A673 (cell line): ENCODE measurements at regions not wholly inside any gene's neighbourhood (a gene's known extent, or its start where the extent isn't known, plus 50 kb on each side); places are given as distances from the start of the nearest gene placed in this dataset.

ENCODE experiments used
- BruUV-seq: library from RNA; stranded (reverse); fragments of 400-500 nt; replicated peaks from 2 replicates; lab custom pipeline; 2021; lab: Mats Ljungman, UMichigan
- CTCF ChIA-PET: fragments of 300-600 bp; sonication (Branson Sonifier 250); formaldehyde crosslinking; loops from one replicate; lab custom pipeline; 2022; ENCODE audit warnings: antibody characterized with exemption; lab: Charles Lee
- POLR2A ChIA-PET: fragments of 300-600 bp; sonication (Branson Sonifier 250); formaldehyde crosslinking; loops from one replicate; lab custom pipeline; 2022; ENCODE audit warnings: antibody characterized with exemption; ENCODE audit not compliant: low non-redundant PET; lab: Charles Lee
- DNase-seq: peaks from one replicate; pipeline ENCODE4 v3.0.0-alpha.2; 2015; ENCODE audit warnings: low spot score
- H3K27ac ChIP-seq: fragments of 200-600 bp; sonication (generic); 2 replicates; pipeline ENCODE4 v1.5.1; 2016; ENCODE audit warnings: mixed run types, low read depth, mild to moderate bottlenecking, mixed read lengths, antibody characterized with exemption, low read length; ENCODE audit not compliant: poor library complexity, severe bottlenecking
- H3K27me3 ChIP-seq: fragments of 200-600 bp; sonication (generic); replicated peaks from 2 replicates; pipeline ENCODE4 v1.6.1; 2017; ENCODE audit warnings: mixed run types, low read depth, mild to moderate bottlenecking, mixed read lengths, antibody characterized with exemption, low read length; ENCODE audit not compliant: insufficient read depth, poor library complexity
- H3K36me3 ChIP-seq: fragments of 200-600 bp; sonication (generic); 2 replicates; pipeline ENCODE4 v1.6.1; 2016; ENCODE audit warnings: mixed run types, mild to moderate bottlenecking, mixed read lengths, antibody characterized with exemption, low read length; ENCODE audit not compliant: insufficient read depth, poor library complexity, severe bottlenecking
- H3K4me1 ChIP-seq: fragments of 200-600 bp; sonication (generic); 2 replicates; pipeline ENCODE4 v1.6.1; 2017; ENCODE audit warnings: mixed run types, mild to moderate bottlenecking, mixed read lengths, antibody characterized with exemption, low read length; ENCODE audit not compliant: insufficient read depth, poor library complexity, severe bottlenecking
- H3K4me3 ChIP-seq: fragments of 200-600 bp; sonication (generic); 2 replicates; pipeline ENCODE4 v1.5.1; 2016; ENCODE audit warnings: low read depth, mixed run types, mild to moderate bottlenecking, mixed read lengths, low read length; ENCODE audit not compliant: poor library complexity, severe bottlenecking
- H3K9me3 ChIP-seq: fragments of 200-600 bp; sonication (generic); 2 replicates; pipeline ENCODE4 v1.6.1; 2016; ENCODE audit warnings: mixed run types, low read depth, mild to moderate bottlenecking, mixed read lengths, antibody characterized with exemption, low read length; ENCODE audit not compliant: poor library complexity, severe bottlenecking
- EZH2 ChIP-seq: fragments of 200-600 bp; sonication (generic); IDR thresholded peaks from 2 replicates; pipeline ENCODE4 v1.6.1; 2017; ENCODE audit warnings: borderline replicate concordance, low read depth, mild to moderate bottlenecking, mixed read lengths, antibody characterized with exemption, low read length; ENCODE audit not compliant: poor library complexity, severe bottlenecking
- intact Hi-C: fragments of 100-400 bp; cut with micrococcal nuclease; formaldehyde crosslinking; loops from one replicate; pipeline ENCODE4 v1.10.0; 2022; ENCODE audit not compliant: unreplicated experiment
- TF ChIP-seq, protein P1 (sequence below): fragments of 300-800, 200-600 bp; sonication (generic); conservative IDR thresholded peaks from 2 replicates; pipeline ENCODE4 v1.5.1; 2017; ENCODE audit warnings: low read depth, mild to moderate bottlenecking, antibody characterized with exemption, low read length, moderate library complexity, mixed read lengths

DNA sequence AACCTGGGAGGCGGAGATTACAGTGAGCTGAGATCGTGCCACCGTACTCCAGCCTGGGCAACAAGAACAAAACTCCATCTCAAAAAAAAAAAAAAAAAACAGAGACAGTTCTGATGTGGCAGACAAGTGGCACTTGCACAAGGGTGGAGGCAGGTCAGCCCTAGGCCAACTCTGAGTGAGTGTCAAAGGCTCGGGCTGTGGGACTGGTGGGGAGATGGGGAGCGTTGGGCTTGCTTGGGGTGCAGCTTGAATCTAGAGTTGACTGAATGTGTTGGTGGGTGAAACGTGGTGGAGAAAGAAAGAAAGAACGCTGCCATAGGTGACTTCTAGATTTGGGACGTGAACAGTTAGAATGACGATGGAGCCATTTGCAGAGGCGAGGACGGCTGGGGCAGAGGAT, 121.3 kb upstream of the SPACA7 start:
- BruUV-seq = no TSS peak
- Histone ChIP-seq H3K27ac (no peak overlapping the region), H3K36me3 (no peaks in the 10 kb centered on the region), H3K9me3 (no peaks in the 10 kb centered on the region), H3K27me3 (peaks cover 73% of the 10 kb centered on the region), H3K4me1 (no peaks in the 10 kb centered on the region), H3K4me3 (no peak overlapping the region)
- ChIA-PET CTCF (no interaction called here), POLR2A (no interaction called here)
- no peak for DNase-seq
- no peak for TF ChIP-seq EZH2
- TF ChIP-seq, protein P1, sequence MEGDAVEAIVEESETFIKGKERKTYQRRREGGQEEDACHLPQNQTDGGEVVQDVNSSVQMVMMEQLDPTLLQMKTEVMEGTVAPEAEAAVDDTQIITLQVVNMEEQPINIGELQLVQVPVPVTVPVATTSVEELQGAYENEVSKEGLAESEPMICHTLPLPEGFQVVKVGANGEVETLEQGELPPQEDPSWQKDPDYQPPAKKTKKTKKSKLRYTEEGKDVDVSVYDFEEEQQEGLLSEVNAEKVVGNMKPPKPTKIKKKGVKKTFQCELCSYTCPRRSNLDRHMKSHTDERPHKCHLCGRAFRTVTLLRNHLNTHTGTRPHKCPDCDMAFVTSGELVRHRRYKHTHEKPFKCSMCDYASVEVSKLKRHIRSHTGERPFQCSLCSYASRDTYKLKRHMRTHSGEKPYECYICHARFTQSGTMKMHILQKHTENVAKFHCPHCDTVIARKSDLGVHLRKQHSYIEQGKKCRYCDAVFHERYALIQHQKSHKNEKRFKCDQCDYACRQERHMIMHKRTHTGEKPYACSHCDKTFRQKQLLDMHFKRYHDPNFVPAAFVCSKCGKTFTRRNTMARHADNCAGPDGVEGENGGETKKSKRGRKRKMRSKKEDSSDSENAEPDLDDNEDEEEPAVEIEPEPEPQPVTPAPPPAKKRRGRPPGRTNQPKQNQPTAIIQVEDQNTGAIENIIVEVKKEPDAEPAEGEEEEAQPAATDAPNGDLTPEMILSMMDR = no peak
- intact Hi-C loops = no loop called here

- Histone ChIP-seq H3K36me3 (no peaks in the 10 kb centered on the region), H3K4me3 (no peak overlapping the region), H3K27ac (no peak overlapping the region), H3K4me1 (no peaks in the 10 kb centered on the region), H3K27me3 (peaks cover 73% of the 10 kb centered on the region), H3K9me3 (no peaks in the 10 kb centered on the region)
- BruUV-seq = no TSS peak
- DNase-seq = no peak
- ChIA-PET CTCF (no interaction called here), POLR2A (no interaction called here)
- intact Hi-C loops = no loop called here
- no peak for TF ChIP-seq EZH2
- TF ChIP-seq, protein P1 = no peak
Observed at GRCh38 chr13:112255550-112256120, 120.5 kb upstream of the SPACA7 start.

DNA sequence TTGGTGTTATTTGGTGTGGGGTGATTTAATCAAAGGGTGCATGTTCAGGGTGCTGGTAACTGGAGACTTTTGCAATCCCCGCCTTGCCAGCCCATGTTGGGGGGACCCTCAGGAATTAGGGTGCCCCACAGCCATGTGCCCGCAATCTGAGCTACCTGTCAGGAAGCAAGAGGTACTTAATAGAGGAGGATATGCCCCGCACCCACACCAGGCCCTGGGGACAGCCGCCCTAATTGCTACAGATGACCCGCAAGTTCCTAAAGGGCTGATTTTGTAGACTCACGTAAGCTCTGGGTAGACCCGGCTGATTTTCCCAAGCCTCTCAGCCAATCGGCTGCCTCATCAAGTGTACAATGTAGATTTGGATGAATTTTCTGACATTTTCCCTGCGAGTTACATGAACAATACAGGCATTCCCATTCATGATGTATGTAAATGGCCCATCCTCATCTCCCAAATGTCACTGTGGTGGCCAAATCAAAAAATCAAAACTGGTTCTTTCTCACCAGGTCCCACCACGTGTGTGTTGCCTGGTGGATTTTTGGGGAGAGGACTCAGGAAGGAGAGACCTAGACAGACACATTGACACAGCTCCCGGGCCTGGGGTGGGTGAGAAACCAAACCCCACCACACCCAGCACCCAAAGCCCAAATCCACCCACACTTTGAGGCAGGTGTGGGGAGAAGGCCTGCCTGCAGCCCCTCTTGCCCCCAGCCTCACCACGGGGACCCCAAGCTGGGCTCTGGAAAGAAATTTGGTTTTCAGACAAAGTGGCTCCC, 119.2 kb upstream of the SPACA7 start:
- ChIA-PET POLR2A (no interaction called here), CTCF (no interaction called here)
- no peaks in the 10 kb centered on the region for H3K9me3 ChIP-seq
- intact Hi-C loops = no loop called here
- DNase-seq = no peak
- no TSS peak for BruUV-seq
- no peak overlapping the region for H3K4me3 ChIP-seq
- no peaks in the 10 kb centered on the region for H3K4me1 ChIP-seq
- H3K27ac ChIP-seq = no peak overlapping the region
- H3K36me3 ChIP-seq = no peaks in the 10 kb centered on the region
- no peak for TF ChIP-seq EZH2
- TF ChIP-seq, protein P1 = no peak
- peaks cover 64% of the 10 kb centered on the region for H3K27me3 ChIP-seq
